PC-9 (cell line): ENCODE measurements at regions not wholly inside any gene's neighbourhood (a gene's known extent, or its start where the extent isn't known, plus 50 kb on each side); places are given as distances from the start of the nearest gene placed in this dataset.

Experiments used
- EZH2 ChIP-seq: fragments of 200-600 bp; sonication (generic); IDR thresholded peaks from 2 replicates; pipeline ENCODE4 v1.8.0; 2017; ENCODE audit warnings: antibody characterized with exemption, low read depth
- TF ChIP-seq, protein P1 (sequence below): fragments of 200-600 bp; sonication (generic); conservative IDR thresholded peaks from 2 replicates; pipeline ENCODE4 v1.6.1; 2017; ENCODE audit warnings: mixed run types, antibody characterized with exemption, mild to moderate bottlenecking, moderate library complexity

DNA sequence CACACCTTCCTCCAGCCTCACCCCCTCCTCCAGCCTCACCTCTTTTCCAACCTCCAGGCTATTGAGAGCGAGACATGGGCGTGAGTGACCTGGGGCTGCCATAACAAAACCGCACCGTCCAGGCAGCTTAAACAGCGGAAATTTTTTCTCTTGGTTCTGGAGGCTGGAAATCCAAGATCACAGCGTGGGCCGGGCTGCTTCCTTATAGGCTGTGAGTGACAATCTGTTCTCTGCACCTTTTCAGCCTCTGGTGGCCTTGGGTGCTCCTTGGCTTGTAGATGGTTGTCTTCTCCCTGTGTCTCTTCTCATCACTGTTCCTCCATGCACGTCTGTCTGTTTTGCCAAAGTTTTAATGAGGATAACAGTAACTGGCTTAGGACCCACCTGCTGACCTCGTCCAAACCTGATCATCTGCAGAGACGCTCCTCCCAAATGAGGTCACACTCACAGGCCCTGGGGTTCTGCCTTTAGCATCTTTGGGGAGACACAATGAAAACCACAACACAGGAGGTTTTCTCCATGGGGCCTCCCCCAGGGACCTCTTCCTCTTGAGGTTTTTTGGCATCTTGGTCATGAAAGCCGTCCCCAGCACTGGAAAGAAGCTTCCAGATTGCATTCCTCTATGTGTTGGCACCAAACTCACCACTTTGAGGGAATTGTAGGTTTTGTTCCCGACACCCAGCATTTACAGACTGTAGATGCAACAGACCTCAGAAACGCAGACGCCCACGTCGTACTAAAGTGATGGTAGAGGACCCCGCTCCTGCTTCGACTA is 878.1 kb downstream of the BRD1 start:
- TF ChIP-seq, protein P1, sequence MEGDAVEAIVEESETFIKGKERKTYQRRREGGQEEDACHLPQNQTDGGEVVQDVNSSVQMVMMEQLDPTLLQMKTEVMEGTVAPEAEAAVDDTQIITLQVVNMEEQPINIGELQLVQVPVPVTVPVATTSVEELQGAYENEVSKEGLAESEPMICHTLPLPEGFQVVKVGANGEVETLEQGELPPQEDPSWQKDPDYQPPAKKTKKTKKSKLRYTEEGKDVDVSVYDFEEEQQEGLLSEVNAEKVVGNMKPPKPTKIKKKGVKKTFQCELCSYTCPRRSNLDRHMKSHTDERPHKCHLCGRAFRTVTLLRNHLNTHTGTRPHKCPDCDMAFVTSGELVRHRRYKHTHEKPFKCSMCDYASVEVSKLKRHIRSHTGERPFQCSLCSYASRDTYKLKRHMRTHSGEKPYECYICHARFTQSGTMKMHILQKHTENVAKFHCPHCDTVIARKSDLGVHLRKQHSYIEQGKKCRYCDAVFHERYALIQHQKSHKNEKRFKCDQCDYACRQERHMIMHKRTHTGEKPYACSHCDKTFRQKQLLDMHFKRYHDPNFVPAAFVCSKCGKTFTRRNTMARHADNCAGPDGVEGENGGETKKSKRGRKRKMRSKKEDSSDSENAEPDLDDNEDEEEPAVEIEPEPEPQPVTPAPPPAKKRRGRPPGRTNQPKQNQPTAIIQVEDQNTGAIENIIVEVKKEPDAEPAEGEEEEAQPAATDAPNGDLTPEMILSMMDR = no peak
- TF ChIP-seq EZH2 = no peak
